ENCODE measurements at regions not wholly inside any gene's neighbourhood (a gene's known extent, or its start where the extent isn't known, plus 50 kb on each side); places are given as distances from the start of the nearest gene placed in this dataset.

DNA sequence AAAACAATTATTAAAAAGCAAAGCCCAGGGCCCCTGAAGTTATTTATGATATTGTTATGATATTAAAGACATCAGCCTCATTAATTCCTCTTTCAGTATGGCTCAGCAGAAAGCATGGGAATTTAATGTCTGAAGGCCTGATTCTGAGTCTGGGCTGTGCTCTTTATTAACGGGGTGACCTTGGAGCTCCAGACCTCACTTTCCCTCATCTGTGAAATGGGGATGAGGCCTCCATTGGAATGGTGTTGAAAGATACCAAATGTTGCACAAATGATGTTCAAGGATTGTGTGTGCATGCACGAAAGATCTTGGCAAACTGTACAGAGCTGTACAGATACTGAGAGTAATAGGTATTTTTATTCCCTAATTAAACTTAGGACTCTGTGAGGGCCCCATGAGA is 92.3 kb upstream of the PCBD1 start:
- no peak overlapping the region for H3K4me3 ChIP-seq (ENCODE audit: low read depth, low read length)
- DNase-seq (ENCODE audit: low read depth) = no peak
- TF ChIP-seq, protein P1, sequence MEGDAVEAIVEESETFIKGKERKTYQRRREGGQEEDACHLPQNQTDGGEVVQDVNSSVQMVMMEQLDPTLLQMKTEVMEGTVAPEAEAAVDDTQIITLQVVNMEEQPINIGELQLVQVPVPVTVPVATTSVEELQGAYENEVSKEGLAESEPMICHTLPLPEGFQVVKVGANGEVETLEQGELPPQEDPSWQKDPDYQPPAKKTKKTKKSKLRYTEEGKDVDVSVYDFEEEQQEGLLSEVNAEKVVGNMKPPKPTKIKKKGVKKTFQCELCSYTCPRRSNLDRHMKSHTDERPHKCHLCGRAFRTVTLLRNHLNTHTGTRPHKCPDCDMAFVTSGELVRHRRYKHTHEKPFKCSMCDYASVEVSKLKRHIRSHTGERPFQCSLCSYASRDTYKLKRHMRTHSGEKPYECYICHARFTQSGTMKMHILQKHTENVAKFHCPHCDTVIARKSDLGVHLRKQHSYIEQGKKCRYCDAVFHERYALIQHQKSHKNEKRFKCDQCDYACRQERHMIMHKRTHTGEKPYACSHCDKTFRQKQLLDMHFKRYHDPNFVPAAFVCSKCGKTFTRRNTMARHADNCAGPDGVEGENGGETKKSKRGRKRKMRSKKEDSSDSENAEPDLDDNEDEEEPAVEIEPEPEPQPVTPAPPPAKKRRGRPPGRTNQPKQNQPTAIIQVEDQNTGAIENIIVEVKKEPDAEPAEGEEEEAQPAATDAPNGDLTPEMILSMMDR (conservative IDR thresholded peaks at IDR 0.05; ENCODE audit: low read depth, low read length) = no peak

DNA sequence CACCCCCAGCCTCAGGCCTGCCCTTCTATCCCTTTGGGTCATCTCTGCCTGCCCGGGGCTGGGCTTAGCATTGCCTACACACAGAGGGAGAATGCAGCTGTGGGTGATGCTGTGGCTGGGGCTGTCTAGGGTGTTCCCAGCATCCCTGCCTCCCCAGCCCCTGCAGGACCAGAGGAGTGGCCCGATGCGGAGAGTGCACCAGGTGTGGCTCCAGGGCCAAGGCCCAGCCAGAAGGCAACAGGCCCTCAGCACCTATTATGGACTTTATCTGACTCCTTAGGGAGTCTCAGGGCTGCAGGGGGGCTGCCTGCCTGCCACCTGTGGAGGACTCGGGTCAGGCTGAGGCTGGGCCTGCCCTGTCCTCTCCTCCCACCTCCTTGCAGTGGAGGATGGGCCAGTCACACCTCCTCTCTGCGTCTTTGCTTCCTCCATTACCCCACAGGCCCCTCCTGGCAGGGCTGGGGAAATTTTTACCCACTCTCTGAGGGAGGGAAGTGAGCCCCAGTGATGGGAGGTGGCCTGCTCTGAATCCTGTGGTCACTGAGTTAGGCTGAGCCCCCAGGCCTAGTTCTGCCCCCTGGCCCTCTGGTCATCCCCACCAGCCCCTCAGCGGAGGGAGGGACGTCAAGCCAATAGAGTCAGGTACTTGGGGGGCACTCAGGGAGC is 92.9 kb upstream of the PCBD1 start:
- DNase-seq (ENCODE audit: low read depth) = no peak
- H3K4me3 ChIP-seq (ENCODE audit: low read depth, low read length) = no peak overlapping the region
- TF ChIP-seq, protein P1 (conservative IDR thresholded peaks at IDR 0.05; ENCODE audit: low read depth, low read length) = no peak

GRCh38 chr10:70981936-70982335 is 93.6 kb upstream of the PCBD1 start:
- no peak for DNase-seq (ENCODE audit: low read depth)
- TF ChIP-seq, protein P1 (conservative IDR thresholded peaks at IDR 0.05; ENCODE audit: low read depth, low read length) = no peak
- no peak overlapping the region for H3K4me3 ChIP-seq (ENCODE audit: low read depth, low read length)

- TF ChIP-seq, protein P1 (conservative IDR thresholded peaks at IDR 0.05; ENCODE audit: low read depth, low read length) = no peak
- DNase-seq (ENCODE audit: low read depth) = no peak
- no peak overlapping the region for H3K4me3 ChIP-seq (ENCODE audit: low read depth, low read length)
Measured at GRCh38 chr10:70982443-70982842, 94.1 kb upstream of the PCBD1 start.

GRCh38 chr10:70984986-70985722 is 96.8 kb upstream of the PCBD1 start:
- DNase-seq (ENCODE audit: low read depth) = no peak
- H3K4me3 ChIP-seq (ENCODE audit: low read depth, low read length) = no peak overlapping the region
- TF ChIP-seq, protein P1 (conservative IDR thresholded peaks at IDR 0.05; ENCODE audit: low read depth, low read length) = no peak

GRCh38 chr10:70985824-70986622 is 97.7 kb upstream of the PCBD1 start:
- H3K4me3 ChIP-seq (ENCODE audit: low read depth, low read length) = no peak overlapping the region
- no peak for DNase-seq (ENCODE audit: low read depth)
- TF ChIP-seq, protein P1 (conservative IDR thresholded peaks at IDR 0.05; ENCODE audit: low read depth, low read length) = no peak
